ENCODE measurements at regions not wholly inside any gene's neighbourhood (a gene's known extent, or its start where the extent isn't known, plus 50 kb on each side); places are given as distances from the start of the nearest gene placed in this dataset.

DNA sequence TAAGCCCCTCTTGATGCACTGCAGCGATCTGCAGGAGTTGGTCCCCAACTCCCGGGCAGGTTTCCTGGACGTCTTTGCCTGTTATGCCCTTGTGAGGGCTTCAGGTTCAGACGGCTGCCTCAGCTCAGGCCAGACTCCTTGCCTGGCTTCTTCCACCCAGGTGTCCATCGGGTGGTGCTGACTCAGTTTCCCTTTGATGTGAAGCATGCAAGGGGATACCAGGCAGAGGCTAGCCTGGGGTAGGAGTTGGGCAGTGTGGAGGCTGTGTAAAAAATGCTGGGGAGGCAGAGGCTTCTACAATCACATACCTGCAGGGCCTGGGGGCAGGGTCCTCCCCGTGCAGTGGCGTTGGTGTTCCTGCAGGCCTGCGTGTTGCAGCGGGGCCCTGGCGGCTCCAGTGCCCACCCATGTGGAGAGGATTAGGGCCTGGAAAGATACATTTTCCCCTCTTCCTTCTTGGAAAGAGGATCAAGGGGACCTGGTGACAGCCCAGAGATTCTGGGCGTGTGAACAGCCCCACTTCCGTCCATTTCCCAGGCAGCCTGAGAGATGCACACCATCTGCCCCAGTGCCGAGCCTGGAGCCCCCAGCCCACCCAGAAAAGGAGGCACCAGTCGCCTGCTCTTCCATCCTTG, 338.3 kb downstream of the DYSF start:
- DNase-seq (ENCODE audit: low read depth in 3 of 3), result no peak

DNA sequence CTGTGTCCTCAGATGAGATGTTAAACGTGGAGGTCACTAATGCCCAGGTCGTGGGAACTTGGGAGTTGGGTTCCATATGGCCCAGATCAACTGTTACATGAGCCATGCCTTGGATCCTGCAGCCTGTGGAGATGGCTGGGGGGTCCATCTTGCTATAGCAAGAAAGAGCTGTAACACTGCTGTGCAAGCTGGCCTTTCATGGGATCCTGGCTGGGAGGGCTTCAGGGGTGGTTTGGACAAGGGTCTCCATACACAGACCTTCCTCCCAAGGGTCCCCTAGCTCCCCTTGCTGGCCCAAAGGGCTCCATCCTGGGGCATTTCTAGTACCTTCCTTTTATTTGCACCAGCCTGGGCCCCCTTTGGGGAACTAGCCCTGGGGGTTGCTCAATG, 337.7 kb downstream of the DYSF start:
- no peak for DNase-seq (ENCODE audit: low read depth in 3 of 3)

DNA sequence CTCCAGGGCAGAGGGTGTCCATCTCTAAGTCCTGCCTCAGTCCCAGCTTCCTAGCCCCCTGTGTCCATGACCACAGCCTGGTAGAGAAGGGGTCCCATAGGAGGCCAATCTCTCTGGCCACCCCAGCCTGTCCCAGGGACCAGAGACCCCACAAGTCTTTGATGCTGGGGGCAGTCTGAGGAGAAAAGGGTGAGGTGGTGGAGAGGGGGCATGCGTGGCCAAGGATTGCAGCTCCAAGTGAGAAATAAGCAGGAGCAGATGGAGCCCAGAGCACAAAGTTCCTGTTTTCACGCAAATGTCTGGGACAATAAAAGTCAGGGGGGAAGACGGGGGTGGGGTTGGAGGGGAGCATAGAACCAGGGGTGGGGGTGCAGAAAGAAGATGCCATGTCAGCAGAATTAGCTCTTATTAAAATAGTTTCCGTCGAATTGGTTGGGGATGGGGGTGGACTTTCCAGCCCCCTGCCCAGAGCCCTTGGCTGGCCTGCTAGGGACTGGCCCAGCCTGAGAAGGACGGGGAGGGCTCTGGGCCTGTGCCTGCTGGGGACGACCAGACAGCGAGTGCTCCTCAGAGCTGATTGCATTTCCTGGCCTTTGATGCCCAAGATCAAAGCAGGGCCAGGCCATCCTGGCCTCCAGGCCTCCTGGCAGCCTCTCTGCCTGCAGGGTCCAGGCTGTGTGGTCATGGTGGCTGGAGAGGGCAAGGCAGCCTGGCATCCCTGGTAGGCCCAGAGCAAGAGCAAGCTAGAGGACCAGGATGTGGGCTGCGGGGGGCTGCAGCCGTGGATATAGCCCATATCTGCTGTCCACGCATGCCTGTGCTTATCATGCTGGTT, 337.1 kb downstream of the DYSF start:
- no peak for DNase-seq (ENCODE audit: low read depth in 3 of 3)

DNA sequence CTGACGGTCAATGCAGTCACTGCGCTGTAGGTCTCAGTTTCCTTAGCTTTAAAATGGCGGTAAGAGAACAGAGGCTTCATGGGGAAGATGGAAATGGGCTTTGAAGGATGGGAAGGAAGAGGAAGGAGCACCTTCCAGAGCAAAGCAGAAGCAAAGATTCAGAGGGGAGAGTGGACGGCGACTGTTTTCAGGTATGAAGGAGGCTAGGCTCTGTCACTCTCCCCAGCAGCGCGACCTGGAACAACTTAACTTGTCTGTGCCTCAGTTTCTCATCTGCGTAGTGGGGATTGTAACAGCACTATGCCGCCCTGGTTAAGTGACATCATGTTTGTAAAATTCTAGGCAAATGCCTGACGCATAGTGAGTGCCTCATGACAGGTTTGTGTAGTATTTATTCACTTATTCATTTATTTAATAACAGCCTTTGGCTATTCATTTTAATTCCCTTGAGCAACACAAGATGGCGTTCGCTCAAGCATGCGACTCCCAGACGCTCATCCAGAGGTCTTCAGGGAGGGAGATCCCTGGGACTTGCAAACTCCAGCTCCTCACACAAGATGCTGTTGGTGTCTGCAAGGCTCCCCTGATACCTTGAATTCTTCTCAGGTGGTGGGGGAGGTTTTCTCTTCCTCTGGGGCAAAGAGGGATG, 336.3 kb downstream of the DYSF start:
- no peak for DNase-seq (ENCODE audit: low read depth in 3 of 3)

DNA sequence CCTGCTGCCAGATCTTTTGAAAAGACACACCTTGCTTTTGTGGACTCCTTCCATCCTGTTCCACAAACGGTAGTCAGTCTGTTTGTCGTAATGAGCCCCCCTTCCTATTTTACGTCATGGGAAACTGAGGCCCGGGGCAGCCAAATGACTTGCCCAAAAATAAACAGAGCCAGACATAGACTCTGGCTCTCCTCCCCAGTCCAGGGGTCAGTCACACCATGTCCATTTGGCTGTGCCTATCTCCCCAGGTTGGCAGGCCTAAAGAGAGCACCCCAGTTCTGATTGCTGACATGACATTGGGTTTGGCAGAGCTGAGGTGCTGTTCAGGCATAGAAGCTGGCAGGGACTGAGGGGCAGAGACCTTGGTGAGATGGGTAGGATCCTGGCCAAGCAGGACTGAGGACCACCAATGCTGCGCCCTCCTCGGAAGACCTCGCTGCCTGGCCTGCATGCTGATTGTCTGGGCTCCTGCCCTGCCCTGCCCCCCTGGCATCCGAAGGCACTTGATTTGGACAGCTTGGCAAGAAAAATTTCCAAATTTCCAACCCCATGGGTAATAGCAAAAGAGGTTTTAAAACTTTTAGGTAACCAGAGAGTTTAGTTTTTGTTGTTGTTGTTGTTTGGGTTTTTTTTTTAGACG, 335.4 kb downstream of the DYSF start:
- DNase-seq (ENCODE audit: low read depth in 3 of 3), result no peak

DNA sequence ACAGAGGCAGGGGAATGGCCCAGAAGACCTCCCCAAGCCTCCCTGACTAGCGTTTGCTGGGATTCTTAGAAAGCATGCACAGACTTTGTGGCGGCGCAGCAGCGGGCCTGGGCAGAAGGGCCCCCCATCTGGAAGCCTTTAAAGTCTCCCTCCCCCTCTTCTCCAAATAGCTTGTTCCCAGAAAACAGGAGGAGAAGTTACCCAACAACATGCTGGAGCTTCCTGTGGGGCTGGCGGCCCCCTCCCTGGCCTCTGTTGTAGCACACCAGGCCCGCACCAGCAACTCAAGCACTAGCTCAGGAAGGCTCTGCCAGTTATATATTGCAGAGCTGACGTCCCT, 334.8 kb downstream of the DYSF start:
- DNase-seq (ENCODE audit: low read depth in 3 of 3), result no peak

DNA sequence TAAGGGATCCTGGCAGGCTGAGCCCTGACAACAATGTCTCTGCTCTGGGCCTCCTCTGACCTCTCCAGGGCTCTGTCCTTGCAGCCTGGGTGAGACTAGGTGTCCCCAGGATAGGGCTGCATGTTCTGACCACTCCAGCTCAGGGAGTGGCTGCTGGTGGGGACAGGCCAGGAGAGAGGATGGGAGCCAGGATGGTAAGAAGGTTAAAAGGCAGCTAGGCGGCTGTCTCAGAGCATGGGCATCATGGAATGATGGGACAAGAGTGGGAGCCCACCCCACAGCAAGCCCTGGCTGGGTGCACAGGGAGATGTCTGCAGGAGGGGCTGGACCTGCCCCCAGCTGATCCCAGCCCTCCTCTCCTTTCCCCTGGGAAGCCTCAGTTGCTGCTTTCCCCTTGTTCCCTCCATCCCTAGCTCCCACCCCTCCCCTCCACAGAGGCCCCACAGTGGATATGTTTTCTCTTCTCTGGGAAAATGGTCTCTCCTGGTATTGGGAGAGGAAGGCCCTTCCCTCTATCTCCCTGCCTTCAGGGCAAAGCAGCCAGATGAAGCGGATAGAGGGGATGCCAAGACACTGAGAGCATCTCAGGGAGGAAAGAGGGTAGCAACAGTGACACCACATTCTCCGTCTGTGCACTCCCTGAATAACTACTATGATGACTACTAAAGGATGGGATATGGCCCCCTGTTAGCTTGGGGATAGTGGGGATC, 334.3 kb downstream of the DYSF start:
- no peak for DNase-seq (ENCODE audit: low read depth in 3 of 3)

DNA sequence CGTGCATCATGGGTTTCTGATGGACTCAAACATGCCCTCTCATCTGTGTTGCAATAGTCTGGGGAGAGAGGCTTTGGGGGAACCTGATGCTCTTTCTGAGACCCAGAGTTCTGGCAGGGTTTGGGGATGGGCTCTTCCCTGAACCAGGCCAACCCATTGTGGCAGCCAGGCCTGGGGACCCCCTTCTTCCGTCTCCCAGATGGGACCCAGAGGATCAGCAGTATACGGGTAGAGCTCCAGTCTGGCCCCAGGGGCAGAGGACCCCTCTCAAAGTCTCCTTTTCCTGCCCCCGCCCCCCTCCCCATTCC, 333.7 kb downstream of the DYSF start:
- DNase-seq (ENCODE audit: low read depth in 3 of 3), result no peak

DNA sequence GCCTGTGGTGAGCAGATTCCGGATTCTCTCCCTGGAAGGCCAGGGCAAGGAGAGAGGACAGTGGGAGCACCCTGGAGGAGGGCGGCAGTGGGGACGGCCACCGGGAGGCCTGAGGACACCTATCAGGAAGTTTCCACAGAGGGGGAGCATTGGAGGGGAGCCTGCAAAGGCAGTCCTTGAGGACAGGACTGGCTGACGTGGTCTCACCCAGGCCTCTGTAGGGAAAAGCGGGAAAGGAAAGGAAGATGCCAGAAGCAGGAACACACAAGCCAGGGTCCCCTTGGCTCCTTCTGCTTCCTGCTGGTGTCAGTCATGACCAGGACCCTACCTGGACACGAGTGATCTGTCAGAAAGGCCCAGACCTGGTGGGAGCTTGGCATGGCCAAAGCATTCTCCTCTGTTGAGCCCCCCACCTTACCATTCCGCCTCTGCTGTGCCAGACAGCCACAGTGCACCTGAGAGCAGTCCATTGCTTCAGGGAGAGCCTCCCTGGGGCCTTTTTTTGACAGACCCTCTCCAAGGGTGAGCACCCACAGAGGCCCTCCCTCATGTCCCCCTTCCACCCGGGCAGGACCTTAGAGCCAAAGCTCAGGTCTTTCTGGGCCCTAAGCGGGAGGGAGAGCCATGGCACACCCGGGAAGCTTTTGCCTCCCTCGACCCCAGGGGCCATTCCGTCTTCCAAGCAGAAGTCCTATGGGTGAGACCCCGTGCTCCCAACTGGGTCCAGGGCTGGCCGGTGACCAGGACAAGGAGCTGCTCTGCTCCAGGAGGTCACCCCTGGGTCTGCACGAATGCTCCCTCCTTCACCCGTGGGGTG, 333.1 kb downstream of the DYSF start:
- DNase-seq (ENCODE audit: low read depth in 3 of 3), result no peak

DNA sequence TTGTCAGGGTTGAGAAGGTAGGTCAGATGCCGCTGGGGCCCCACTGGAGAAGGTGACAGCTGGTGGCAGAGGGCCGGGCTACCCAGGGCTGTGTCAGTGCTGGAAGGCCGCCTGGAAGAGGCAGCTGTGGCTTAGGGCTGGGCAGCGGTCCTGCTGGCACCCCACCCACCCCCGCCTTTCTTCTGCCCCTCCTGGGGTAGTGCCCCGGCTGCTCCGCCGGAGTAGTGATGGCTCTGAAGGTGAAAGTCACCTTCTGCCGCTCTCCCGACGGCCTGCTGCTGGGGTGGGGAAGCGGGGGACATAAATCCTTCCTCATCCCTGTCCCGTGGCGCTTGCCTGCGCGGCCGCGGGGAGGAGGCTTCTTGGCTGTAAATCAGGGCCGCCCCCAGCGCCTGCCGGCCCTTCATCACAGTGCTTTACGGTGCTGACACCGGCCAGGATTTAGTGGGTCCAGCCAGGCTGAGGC, 332.2 kb downstream of the DYSF start:
- DNase-seq (ENCODE audit: low read depth in 3 of 3), result no peak

DNA sequence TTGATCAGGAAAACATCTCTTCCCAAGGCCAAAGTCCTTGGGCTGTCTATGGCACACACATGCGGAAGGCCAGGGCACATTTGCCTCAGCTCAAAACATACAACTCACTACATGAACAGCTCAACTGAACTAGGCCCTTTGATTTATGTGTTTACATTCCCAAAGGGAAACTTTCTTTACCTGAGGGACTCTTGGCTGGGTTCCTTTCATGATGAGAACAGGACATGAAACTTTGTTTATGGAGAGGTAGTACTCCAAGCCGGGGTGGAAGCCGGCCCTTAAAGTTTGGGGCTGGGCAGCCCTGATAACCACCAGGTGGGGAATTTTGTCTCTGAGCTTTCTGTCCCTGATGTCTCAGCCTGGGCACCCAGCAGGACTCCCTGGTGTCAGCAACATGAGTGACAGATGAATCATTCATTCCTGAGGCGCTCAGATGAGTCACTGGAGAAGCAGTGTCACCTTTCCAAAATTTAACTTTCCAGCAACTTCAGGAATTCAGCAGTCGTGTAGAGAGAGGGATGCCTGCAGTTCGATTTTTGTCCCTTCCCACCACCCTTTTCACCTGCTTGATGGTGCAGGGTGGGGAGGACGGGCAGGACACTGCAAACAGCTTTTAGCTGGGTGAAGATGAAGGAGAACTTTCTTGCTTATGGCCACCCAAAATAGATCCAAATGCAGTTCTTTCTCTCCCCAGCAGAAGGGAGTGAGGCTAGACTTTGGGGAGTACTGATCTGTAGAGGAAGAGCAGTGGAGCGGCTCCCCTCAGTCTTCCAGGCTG, 331.6 kb downstream of the DYSF start:
- no peak for DNase-seq (ENCODE audit: low read depth in 3 of 3)

DNA sequence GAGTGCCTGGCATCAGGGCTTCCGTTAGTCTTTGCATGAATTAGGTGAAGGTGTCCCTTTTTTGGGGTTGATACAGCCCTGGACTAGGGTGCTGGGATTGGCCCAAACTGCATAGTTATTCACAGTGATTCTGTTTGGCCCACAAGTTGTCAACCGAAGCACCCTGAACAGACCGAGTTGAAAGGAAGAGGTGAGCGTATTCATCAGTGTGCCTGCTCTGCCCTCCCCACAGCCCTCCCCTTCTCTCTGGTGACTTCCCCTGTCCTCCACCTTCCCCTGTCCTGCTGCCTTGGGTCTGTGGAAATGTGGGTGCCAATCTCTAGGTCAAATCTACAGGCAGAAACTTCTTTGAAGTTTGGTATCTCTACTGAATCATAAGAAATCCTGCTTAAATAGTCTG, 330.5 kb downstream of the DYSF start:
- no peak for DNase-seq (ENCODE audit: low read depth in 3 of 3)

DNA sequence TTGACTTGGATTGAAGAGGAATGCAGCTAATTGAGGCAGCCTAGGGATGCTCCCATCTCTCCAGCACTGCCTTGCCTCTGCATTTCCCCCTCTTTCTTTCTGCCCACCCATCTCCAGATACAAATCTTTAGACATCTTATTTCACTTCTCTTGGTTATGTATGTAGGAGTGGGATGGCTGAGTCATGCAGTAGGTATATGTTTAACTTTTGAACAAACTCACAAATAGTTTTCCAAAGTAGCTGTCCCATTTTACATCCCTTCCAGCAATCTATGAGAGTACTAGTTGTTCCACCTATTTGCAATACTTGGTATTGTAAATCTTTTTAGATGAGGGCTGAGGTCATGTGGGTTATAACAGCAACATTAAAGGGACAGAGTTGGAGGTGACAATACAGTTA, 329.9 kb downstream of the DYSF start:
- DNase-seq (ENCODE audit: low read depth in 3 of 3), result no peak

DNA sequence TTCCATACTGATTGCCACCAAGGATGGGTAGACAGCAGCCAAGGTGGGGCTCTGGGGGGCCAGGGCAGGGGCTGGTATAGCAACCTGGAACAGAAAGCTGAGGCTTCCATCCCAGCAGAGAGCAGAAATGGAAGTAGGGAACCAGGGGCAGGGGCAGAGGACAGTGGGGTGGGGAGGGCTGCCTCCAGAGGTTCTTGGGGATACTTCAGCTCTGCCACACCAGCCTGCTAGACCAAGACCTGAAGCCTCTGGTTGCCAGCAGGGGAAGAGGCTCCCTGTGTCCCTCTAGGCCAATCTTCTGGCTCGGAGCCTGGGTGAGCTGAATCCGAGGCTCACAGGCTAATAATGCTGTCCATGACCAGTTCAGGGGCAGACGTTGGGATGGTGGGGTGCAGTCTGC, 329.0 kb downstream of the DYSF start:
- DNase-seq (ENCODE audit: low read depth in 3 of 3), result no peak

DNA sequence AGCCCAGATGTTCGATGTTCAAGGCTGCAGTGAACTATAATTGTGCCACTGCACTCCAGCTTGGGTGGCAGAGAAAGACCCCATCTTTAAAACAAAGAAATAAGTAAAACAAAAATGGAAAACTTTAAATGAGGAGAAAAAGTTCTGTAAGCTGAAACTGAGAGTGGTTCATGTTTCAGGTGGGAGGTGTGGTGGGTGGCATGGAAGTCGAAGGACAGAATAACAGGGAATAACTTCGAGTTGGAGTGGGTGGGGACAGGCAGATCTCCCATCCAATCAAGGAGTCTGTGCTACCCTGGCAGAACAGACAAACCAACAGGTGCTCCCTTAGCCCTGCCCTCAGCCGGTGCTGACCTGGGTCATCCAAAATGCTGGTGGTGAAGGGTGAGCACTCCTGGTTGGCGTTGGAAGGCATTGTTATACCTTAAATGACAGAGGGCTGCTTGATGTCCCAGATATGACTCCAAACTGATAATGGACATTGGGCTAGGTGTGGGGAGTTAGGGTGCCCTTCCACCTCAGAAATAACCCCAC, 328.4 kb downstream of the DYSF start:
- no peak for DNase-seq (ENCODE audit: low read depth in 3 of 3)

DNA sequence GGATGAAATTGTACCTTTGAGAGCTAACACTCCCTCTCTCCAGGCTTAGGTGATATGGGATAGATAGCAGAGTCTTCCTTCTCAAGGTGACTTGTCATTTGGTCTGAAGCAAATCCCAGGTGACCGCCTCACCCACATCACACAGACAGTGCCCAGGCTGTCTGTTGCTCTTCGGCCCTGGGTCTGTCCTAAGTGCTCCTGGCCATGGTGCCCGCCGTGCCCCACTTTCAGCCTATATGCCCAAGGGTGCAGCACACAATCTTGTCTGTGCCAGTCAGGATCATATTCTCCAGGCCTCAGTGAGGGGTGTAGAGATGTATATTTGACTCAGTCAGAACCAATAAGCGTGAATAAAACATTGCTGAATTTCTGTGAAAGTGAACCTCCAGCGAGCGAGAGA, 326.8 kb downstream of the DYSF start:
- no peak for DNase-seq (ENCODE audit: low read depth in 3 of 3)

DNA sequence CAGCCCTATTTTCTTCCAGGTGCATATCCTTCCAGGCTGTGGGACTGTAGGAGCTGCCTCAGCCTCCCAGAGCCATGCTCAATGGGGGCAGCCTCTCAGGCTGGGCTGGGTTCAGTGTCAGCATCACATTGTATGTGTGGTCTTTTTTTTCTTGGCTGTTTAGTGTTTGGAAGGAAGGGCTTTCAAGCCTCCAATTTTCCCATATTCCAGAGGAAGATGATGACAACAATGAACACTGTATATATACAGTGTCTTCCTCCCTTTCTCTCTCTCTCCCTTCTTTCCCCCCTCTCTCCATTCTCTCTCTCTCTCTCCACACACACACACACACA, 326.4 kb downstream of the DYSF start:
- no peak for DNase-seq (ENCODE audit: low read depth in 3 of 3)

DNA sequence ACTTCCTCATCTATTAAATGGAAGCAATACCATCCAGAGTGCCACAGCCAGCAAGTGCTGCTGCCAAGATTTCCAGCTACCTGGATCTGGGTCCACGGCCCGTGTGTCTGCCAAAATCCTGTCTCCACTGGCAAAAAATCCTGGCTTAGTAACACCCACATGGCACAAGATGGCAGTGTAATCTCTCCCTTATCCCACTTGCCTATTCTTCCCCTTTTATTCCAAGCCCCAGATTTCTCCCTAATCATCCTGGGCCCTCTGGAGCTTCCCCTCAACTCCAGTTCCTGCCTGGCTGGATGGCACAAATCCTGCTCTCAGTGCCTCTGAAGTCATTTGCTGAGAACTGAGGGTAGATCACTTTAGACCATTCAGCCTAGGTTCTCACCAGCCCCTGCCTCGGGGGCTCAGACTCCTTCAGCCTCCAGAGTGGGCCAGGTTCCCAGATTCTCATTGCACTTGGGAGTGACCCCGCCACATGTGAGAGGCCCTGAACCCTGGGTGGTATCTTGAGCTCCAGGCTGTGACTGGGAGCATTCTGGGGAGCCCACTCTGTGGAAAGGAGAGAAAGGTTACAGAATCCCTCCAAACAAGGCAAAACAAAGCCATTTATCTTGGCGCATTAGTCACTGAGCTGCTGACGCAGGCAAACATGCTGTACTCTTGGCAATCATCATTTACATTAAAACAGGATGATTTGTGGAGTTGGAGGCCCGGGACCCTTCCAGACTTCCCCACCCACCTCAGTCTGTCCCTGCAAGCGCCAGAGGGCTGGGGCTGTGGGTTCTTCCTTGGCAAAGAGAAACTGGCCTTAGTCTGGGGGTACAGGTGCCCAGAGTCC, 325.8 kb downstream of the DYSF start:
- DNase-seq (ENCODE audit: low read depth in 3 of 3), result no peak

DNA sequence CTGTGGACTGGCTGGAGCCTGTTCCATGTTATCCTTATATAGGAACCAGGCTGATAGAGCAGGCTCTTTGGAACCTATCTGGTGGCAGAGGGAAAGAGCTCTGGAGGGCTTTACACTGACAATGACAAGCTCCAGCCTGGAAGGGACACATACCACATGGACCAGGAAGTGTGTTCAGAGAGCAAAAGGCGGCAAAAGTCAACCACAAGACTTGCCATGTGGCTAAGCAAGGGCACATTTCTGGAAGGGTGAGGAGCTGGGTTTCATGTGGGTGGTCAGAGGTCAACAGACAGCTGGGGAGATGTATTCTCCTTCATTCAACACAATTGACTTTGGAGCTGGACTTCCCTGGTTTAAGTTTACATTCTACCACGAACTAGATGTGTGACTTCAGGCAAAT, 325.2 kb downstream of the DYSF start:
- DNase-seq (ENCODE audit: low read depth in 3 of 3), result no peak

DNA sequence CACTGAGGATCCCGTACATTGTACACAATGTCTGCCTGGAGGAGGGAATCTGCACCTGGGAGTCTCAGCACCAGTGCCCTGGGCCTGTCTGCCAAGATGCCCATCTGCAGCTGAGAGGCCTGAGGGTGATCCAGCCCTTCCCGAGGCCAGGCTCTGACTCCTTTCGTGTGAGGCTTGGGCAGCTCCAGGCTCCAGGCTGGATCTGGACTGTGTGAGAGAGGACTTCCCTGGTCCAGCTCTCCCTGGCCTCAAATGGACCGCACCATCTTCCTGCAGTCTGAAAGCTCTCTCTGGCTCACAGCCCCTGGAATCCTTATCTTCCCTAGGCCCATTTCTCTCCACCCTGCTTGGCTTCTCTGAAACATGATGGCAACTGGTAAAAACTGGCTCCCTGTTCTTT, 324.6 kb downstream of the DYSF start:
- DNase-seq (ENCODE audit: low read depth in 3 of 3), result no peak

Measured in stimulated activated CD4-positive, alpha-beta T cell treated with anti-CD3 and anti-CD28 coated beads, TNF-alpha, amount 100 ng/mL, for 48 hours (primary cell).